ENCODE measurements at regions not wholly inside any gene's neighbourhood (a gene's known extent, or its start where the extent isn't known, plus 50 kb on each side); places are given as distances from the start of the nearest gene placed in this dataset.
A peak's percentile ranks its signal among the peaks of the same experiment; 100 is the strongest.

DNA sequence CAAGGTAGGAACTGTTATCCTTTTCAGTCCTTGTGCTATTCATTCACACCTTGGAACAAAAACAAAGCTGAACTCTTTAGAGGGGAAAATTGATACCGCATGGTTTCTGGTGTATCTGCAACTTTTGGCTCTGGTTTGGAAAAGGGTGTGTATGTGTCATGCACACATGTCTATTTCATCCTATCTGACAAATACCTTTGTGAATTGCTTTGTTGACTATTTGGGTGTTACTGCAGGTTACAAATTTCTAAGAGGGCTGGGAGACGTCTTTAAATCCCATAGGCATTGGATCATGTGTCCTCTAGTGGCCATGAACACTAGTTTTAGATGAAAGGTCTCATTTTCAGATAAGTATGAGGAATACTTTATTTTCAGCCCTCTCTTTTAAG lies 59.9 kb upstream of the IFNG-AS1 start:
- no peak for TF ChIP-seq ZFX (IDR thresholded peaks at IDR 0.05; ENCODE audit: borderline replicate concordance)
- TF ChIP-seq, protein P1, sequence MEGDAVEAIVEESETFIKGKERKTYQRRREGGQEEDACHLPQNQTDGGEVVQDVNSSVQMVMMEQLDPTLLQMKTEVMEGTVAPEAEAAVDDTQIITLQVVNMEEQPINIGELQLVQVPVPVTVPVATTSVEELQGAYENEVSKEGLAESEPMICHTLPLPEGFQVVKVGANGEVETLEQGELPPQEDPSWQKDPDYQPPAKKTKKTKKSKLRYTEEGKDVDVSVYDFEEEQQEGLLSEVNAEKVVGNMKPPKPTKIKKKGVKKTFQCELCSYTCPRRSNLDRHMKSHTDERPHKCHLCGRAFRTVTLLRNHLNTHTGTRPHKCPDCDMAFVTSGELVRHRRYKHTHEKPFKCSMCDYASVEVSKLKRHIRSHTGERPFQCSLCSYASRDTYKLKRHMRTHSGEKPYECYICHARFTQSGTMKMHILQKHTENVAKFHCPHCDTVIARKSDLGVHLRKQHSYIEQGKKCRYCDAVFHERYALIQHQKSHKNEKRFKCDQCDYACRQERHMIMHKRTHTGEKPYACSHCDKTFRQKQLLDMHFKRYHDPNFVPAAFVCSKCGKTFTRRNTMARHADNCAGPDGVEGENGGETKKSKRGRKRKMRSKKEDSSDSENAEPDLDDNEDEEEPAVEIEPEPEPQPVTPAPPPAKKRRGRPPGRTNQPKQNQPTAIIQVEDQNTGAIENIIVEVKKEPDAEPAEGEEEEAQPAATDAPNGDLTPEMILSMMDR (IDR thresholded peaks at IDR 0.05): peak; percentile 33; the same call in 1 of the 2 replicates
- H3K27ac ChIP-seq: peak overlapping the region; percentile 73; the same call in 1 of the 2 replicates

DNA sequence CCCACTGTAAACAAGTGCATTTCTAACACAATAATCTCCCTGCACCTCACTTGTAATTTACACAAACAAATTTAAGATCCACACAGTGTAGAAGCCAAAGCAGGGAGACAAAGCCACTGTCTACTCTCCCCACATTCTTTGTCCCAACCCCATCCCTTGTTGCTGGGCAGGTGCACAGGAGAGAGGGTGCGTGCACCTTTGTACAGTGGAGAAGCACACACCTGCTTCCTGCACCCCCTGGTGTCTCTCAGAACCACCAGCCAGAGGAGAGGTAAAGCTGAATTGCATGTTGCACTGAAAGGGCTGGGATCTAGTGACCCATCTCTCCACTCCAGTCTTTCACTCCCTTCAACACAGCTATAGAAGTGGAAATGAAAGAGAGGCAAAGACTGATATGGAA lies 51.4 kb upstream of the IFNG-AS1 start:
- no peak for TF ChIP-seq ZFX (IDR thresholded peaks at IDR 0.05; ENCODE audit: borderline replicate concordance)
- TF ChIP-seq, protein P1 (IDR thresholded peaks at IDR 0.05): no peak
- H3K27ac ChIP-seq: no peak overlapping the region

All from 22Rv1 (cell line).